ENCODE measurements at regions not wholly inside any gene's neighbourhood (a gene's known extent, or its start where the extent isn't known, plus 50 kb on each side); places are given as distances from the start of the nearest gene placed in this dataset.

- POLR2A ChIA-PET = interaction anchor here (0.8 kb wide), 1 partner anchor 137 kb away, joined by 3 read pairs; the partner anchor contains the start of gene ADAM17
- TF ChIP-seq NFRKB (IDR thresholded peaks at IDR 0.05) = no peak
- TF ChIP-seq ARNT (IDR thresholded peaks at IDR 0.05) = no peak
- TF ChIP-seq SUZ12 (IDR thresholded peaks at IDR 0.05) = no peak
- TF ChIP-seq BHLHE40 (IDR thresholded peaks at IDR 0.05; ENCODE audit: borderline replicate concordance) = no peak
- no peak for TF ChIP-seq L3MBTL2 (conservative IDR thresholded peaks at IDR 0.05)
- DNase-seq (ENCODE audit: extremely low spot score) = no peak
- CTCF ChIA-PET = no interaction called here
These were observed 61.8 kb upstream of the YWHAQ start for GRCh38 chr2:9692456-9693195.

GRCh38 chr2:9693196-9693491 is 62.3 kb upstream of the YWHAQ start:
- ChIA-PET CTCF (no interaction called here), POLR2A (interaction anchor here (0.8 kb wide), 1 partner anchor 137 kb away, joined by 3 read pairs; the partner anchor contains the start of gene ADAM17)
- TF ChIP-seq TARDBP (IDR thresholded peaks at IDR 0.05) = no peak
- no peak for TF ChIP-seq FOXK2 (IDR thresholded peaks at IDR 0.05)
- no peak for TF ChIP-seq ZNF384 (IDR thresholded peaks at IDR 0.05)
- no peak for TF ChIP-seq PKNOX1 (IDR thresholded peaks at IDR 0.05)
- TF ChIP-seq FOXA1 (IDR thresholded peaks at IDR 0.05) = no peak
- TF ChIP-seq CTBP1 (IDR thresholded peaks at IDR 0.05; ENCODE audit: borderline replicate concordance) = no peak
- no peak for TF ChIP-seq ELF4 (IDR thresholded peaks at IDR 0.05)
- TF ChIP-seq BHLHE40 (IDR thresholded peaks at IDR 0.05; ENCODE audit: borderline replicate concordance) = no peak
- TF ChIP-seq SUZ12 (IDR thresholded peaks at IDR 0.05) = no peak
- TF ChIP-seq L3MBTL2 (conservative IDR thresholded peaks at IDR 0.05) = no peak
- TF ChIP-seq LEF1 (IDR thresholded peaks at IDR 0.05; ENCODE audit: borderline replicate concordance) = no peak
- no peak for TF ChIP-seq FOXM1 (IDR thresholded peaks at IDR 0.05; ENCODE audit: borderline replicate concordance)
- no peak for TF ChIP-seq NFRKB (IDR thresholded peaks at IDR 0.05)
- no peak for TF ChIP-seq HDGF (IDR thresholded peaks at IDR 0.05; ENCODE audit: borderline replicate concordance)
- TF ChIP-seq SP1 (IDR thresholded peaks at IDR 0.05) = no peak
- no peak for TF ChIP-seq ARNT (IDR thresholded peaks at IDR 0.05)
- DNase-seq (ENCODE audit: extremely low spot score) = no peak

- ChIA-PET POLR2A (no interaction called here), CTCF (no interaction called here)
- no peak for TF ChIP-seq NFRKB (IDR thresholded peaks at IDR 0.05)
- TF ChIP-seq BHLHE40 (IDR thresholded peaks at IDR 0.05; ENCODE audit: borderline replicate concordance) = no peak
- no peak for TF ChIP-seq ARNT (IDR thresholded peaks at IDR 0.05)
- no peak for TF ChIP-seq TARDBP (IDR thresholded peaks at IDR 0.05)
- no peak for TF ChIP-seq FOXK2 (IDR thresholded peaks at IDR 0.05)
- TF ChIP-seq FOXM1 (IDR thresholded peaks at IDR 0.05; ENCODE audit: borderline replicate concordance) = no peak
- no peak for TF ChIP-seq ZNF384 (IDR thresholded peaks at IDR 0.05)
- TF ChIP-seq FOXA1 (IDR thresholded peaks at IDR 0.05) = no peak
- TF ChIP-seq L3MBTL2 (conservative IDR thresholded peaks at IDR 0.05) = no peak
- TF ChIP-seq HDGF (IDR thresholded peaks at IDR 0.05; ENCODE audit: borderline replicate concordance) = no peak
- no peak for TF ChIP-seq SUZ12 (IDR thresholded peaks at IDR 0.05)
- TF ChIP-seq LEF1 (IDR thresholded peaks at IDR 0.05; ENCODE audit: borderline replicate concordance) = no peak
- TF ChIP-seq SP1 (IDR thresholded peaks at IDR 0.05) = no peak
- no peak for DNase-seq (ENCODE audit: extremely low spot score)
These were observed 62.8 kb upstream of the YWHAQ start for GRCh38 chr2:9693646-9694045.

- TF ChIP-seq ELF4 (IDR thresholded peaks at IDR 0.05) (no peak), HDGF (IDR thresholded peaks at IDR 0.05; ENCODE audit: borderline replicate concordance) (no peak), TARDBP (IDR thresholded peaks at IDR 0.05) (no peak), FOXK2 (IDR thresholded peaks at IDR 0.05) (no peak), SP1 (IDR thresholded peaks at IDR 0.05) (no peak), ZNF384 (IDR thresholded peaks at IDR 0.05) (no peak), NFRKB (IDR thresholded peaks at IDR 0.05) (no peak), ARNT (IDR thresholded peaks at IDR 0.05) (no peak), FOXM1 (IDR thresholded peaks at IDR 0.05; ENCODE audit: borderline replicate concordance) (no peak), CTBP1 (IDR thresholded peaks at IDR 0.05; ENCODE audit: borderline replicate concordance) (no peak), L3MBTL2 (conservative IDR thresholded peaks at IDR 0.05) (no peak), BHLHE40 (IDR thresholded peaks at IDR 0.05; ENCODE audit: borderline replicate concordance) (no peak), SUZ12 (IDR thresholded peaks at IDR 0.05) (no peak)
- DNase-seq (ENCODE audit: extremely low spot score) = no peak
- POLR2A ChIA-PET = no interaction called here
- CTCF ChIA-PET = interaction anchor here (0.6 kb wide), 1 partner anchor 194 kb away, joined by 6 read pairs; no protein-coding TSS in a partner anchor
These were observed 64.0 kb upstream of the YWHAQ start for GRCh38 chr2:9694661-9695234.

GRCh38 chr2:9695941-9696340 is 65.1 kb upstream of the YWHAQ start:
- POLR2A ChIA-PET = no interaction called here

GRCh38 chr2:9696731-9697130 is 65.9 kb upstream of the YWHAQ start:
- TF ChIP-seq ZNF384 (IDR thresholded peaks at IDR 0.05) (no peak), L3MBTL2 (conservative IDR thresholded peaks at IDR 0.05) (no peak), FOXA1 (IDR thresholded peaks at IDR 0.05) (no peak), SUZ12 (IDR thresholded peaks at IDR 0.05) (no peak), BHLHE40 (IDR thresholded peaks at IDR 0.05; ENCODE audit: borderline replicate concordance) (no peak), TARDBP (IDR thresholded peaks at IDR 0.05) (no peak)
- CTCF ChIA-PET = no interaction called here
- POLR2A ChIA-PET = no interaction called here
- DNase-seq (ENCODE audit: extremely low spot score) = no peak

More at GRCh38 chr2:9695941-9696340, 65.1 kb upstream of the YWHAQ start:
- no peak for TF ChIP-seq NFRKB (IDR thresholded peaks at IDR 0.05)
- TF ChIP-seq FOXM1 (IDR thresholded peaks at IDR 0.05; ENCODE audit: borderline replicate concordance) = no peak
- TF ChIP-seq LEF1 (IDR thresholded peaks at IDR 0.05; ENCODE audit: borderline replicate concordance) = no peak
- no peak for TF ChIP-seq CTBP1 (IDR thresholded peaks at IDR 0.05; ENCODE audit: borderline replicate concordance)
- no peak for TF ChIP-seq ARNT (IDR thresholded peaks at IDR 0.05)
- no peak for TF ChIP-seq ELF4 (IDR thresholded peaks at IDR 0.05)
- TF ChIP-seq FOXK2 (IDR thresholded peaks at IDR 0.05) = no peak
- TF ChIP-seq SP1 (IDR thresholded peaks at IDR 0.05) = no peak
- TF ChIP-seq BHLHE40 (IDR thresholded peaks at IDR 0.05; ENCODE audit: borderline replicate concordance) = no peak
- TF ChIP-seq PKNOX1 (IDR thresholded peaks at IDR 0.05) = no peak
- TF ChIP-seq ZNF384 (IDR thresholded peaks at IDR 0.05) = no peak
- DNase-seq (ENCODE audit: extremely low spot score) = no peak
- CTCF ChIA-PET = no interaction called here

All from HEK293T (cell line).